ENCODE measurements at regions not wholly inside any gene's neighbourhood (a gene's known extent, or its start where the extent isn't known, plus 50 kb on each side); places are given as distances from the start of the nearest gene placed in this dataset.

DNA sequence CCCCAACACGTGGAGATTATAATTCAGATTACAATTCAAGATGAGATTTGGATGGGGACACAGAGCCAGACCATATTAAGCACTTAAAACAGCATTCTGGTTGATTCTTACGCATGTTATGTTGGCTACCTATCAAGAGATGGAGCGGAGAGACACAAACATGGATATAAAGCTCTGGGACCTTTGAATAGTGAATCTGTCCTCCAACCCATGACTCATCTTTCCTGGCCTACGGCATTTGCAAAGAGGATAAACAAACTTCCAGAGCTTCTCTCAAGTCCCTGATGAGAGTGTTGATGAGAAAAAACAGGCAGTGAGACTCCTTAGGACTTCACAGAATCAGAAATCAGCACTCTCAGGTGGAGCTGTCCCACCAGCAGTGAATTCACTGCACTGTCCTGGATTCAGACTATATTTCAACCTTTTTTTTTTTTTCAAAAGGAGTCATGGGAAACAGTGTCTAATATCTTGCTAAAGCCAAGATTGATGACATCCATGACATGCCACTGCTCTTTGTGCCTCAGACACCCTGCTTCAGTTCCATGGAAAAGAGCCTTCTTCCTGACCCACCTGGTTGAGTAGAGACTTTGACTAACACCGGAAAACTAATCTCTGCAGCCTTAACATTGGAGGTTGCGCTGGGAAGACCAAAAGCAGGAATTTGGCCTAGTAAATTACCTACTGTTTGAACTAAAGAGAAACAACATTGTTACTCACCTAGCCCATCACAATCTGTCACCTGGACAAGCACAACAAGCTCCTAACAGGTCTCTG, 62.1 kb upstream of the NPAS2 start:
- Histone ChIP-seq H2AK5ac (ENCODE audit: low read depth, low read length) (no peak overlapping the region), H3K4me2 (ENCODE audit: insufficient read depth, low read length, poor library complexity, severe bottlenecking) (no peak overlapping the region), H3K14ac (ENCODE audit: low read length) (no peak overlapping the region), H3K4me3 (ENCODE audit: low read length in 2 of 2) (no peak overlapping the region), H3K23ac (ENCODE audit: low read depth, low read length, poor library complexity) (no peak overlapping the region), H3K27ac (replicated peaks; ENCODE audit: low read length) (no peak overlapping the region), H3K9ac (ENCODE audit: low read depth, low read length, poor library complexity) (no peak overlapping the region), H3K79me1 (ENCODE audit: low read depth, low read length) (no peaks in the 10 kb centered on the region), H2BK120ac (ENCODE audit: low read depth, low read length) (no peak overlapping the region), H3K27me3 (ENCODE audit: control insufficient read depth in 3 of 3, insufficient read depth in 3 of 3, low read depth in 1 of 3, low read length in 3 of 3) (no peaks in the 10 kb centered on the region), H2AFZ (ENCODE audit: low read length) (no peak overlapping the region), H3K36me3 (replicated peaks in 1 of 2; ENCODE audit: control insufficient read depth in 2 of 2, insufficient read depth in 2 of 2, low read length in 2 of 2) (no peaks in the 10 kb centered on the region), H3K18ac (ENCODE audit: low read length) (no peak overlapping the region), H2BK15ac (ENCODE audit: low read length) (no peak overlapping the region), H2BK12ac (ENCODE audit: low read length) (no peak overlapping the region), H2BK5ac (ENCODE audit: low read length) (no peak overlapping the region), H3K4me1 (ENCODE audit: control insufficient read depth in 2 of 2, insufficient read depth in 1 of 2, low read depth in 1 of 2, low read length in 2 of 2) (peaks cover 0 to 2% of the 10 kb centered on the region in 2 donors), H4K8ac (ENCODE audit: low read depth, low read length) (no peak overlapping the region), H3K9me3 (replicated peaks in 1 of 2; ENCODE audit: control insufficient read depth in 2 of 2, insufficient read depth in 1 of 2, low read depth in 1 of 2, low read length in 2 of 2) (no peaks in the 10 kb centered on the region), H4K91ac (ENCODE audit: low read depth, low read length, poor library complexity) (no peak overlapping the region), H3K4ac (ENCODE audit: low read length) (no peak overlapping the region)
- no peak for DNase-seq (ENCODE audit: low spot score)
- no CpG with 5 or more reads among the region's 6 CpGs for WGBS, 2 donors (ENCODE audit: extremely low coverage in 2 of 2, insufficient read length in 2 of 2, insufficient replicate concordance in 1 of 2)

DNA sequence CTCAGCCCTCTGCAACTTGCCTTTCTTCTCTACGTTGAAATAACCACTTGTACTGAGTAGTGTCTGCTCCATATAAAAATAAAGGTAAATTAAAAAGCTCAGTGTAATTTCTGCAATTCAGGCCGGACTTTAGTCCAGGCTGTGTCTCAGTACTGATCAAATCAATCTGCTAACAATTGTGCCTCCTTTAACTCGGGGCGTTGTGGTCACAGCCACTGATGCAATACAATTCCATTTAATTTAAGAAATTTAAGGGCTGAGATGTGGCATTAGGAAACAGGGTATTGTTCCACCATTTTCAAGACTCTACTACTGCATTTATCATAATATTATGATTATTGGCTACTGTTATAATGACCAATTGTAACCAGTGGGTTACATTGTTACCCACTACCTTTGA, 60.0 kb upstream of the NPAS2 start:
- no peak overlapping the region for H4K8ac ChIP-seq (ENCODE audit: low read depth, low read length)
- H3K4me2 ChIP-seq (ENCODE audit: insufficient read depth, low read length, poor library complexity, severe bottlenecking): no peak overlapping the region
- no peak overlapping the region for H2BK12ac ChIP-seq (ENCODE audit: low read length)
- no peak overlapping the region for H2BK15ac ChIP-seq (ENCODE audit: low read length)
- WGBS, 2 donors (ENCODE audit: extremely low coverage in 2 of 2, insufficient read length in 2 of 2, insufficient replicate concordance in 1 of 2): no CpG with 5 or more reads among the region's 4 CpGs
- H3K79me1 ChIP-seq (ENCODE audit: low read depth, low read length): no peaks in the 10 kb centered on the region
- H3K23ac ChIP-seq (ENCODE audit: low read depth, low read length, poor library complexity): no peak overlapping the region
- H3K9ac ChIP-seq (ENCODE audit: low read depth, low read length, poor library complexity): no peak overlapping the region
- no peaks in the 10 kb centered on the region for H3K9me3 ChIP-seq (replicated peaks in 1 of 2; ENCODE audit: control insufficient read depth in 2 of 2, insufficient read depth in 1 of 2, low read depth in 1 of 2, low read length in 2 of 2)
- H4K91ac ChIP-seq (ENCODE audit: low read depth, low read length, poor library complexity): no peak overlapping the region
- H2AK5ac ChIP-seq (ENCODE audit: low read depth, low read length): no peak overlapping the region
- H3K4me3 ChIP-seq (ENCODE audit: low read length in 2 of 2): no peak overlapping the region
- no peak overlapping the region for H3K18ac ChIP-seq (ENCODE audit: low read length)
- no peak overlapping the region for H2BK5ac ChIP-seq (ENCODE audit: low read length)
- H2AFZ ChIP-seq (ENCODE audit: low read length): no peak overlapping the region
- H3K14ac ChIP-seq (ENCODE audit: low read length): no peak overlapping the region
- H3K27ac ChIP-seq (replicated peaks; ENCODE audit: low read length): no peak overlapping the region
- H3K27me3 ChIP-seq (ENCODE audit: control insufficient read depth in 3 of 3, insufficient read depth in 3 of 3, low read depth in 1 of 3, low read length in 3 of 3): no peaks in the 10 kb centered on the region
- no peak overlapping the region for H3K4ac ChIP-seq (ENCODE audit: low read length)
- DNase-seq (ENCODE audit: low spot score): no peak
- H3K36me3 ChIP-seq (replicated peaks in 1 of 2; ENCODE audit: control insufficient read depth in 2 of 2, insufficient read depth in 2 of 2, low read length in 2 of 2): no peaks in the 10 kb centered on the region
- no peak overlapping the region for H2BK120ac ChIP-seq (ENCODE audit: low read depth, low read length)
- no peaks in the 10 kb centered on the region for H3K4me1 ChIP-seq (ENCODE audit: control insufficient read depth in 2 of 2, insufficient read depth in 1 of 2, low read depth in 1 of 2, low read length in 2 of 2)

DNA sequence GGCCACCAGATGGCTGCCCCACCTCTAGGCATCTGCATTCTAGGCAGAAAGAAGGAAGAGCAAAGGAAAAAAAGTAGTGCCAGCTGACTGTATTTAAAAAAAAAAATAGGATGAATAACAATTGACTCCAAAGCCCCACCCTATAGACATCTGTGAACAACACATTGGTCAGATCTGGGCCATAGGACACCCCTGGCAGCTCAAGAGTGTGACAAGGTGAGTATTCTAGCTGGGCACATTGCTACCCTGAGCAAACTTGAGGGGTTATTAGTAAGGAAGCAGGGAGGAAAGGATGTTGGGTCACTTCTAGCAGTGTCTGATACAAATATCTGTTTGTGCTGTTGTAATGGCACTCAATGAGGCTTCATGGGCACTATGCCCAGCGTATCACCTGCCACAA, 58.6 kb upstream of the NPAS2 start:
- Histone ChIP-seq H3K4ac (ENCODE audit: low read length) (no peak overlapping the region), H2BK15ac (ENCODE audit: low read length) (no peak overlapping the region), H3K36me3 (replicated peaks in 1 of 2; ENCODE audit: control insufficient read depth in 2 of 2, insufficient read depth in 2 of 2, low read length in 2 of 2) (no peaks in the 10 kb centered on the region), H2BK5ac (ENCODE audit: low read length) (no peak overlapping the region), H3K4me3 (ENCODE audit: low read length in 2 of 2) (no peak overlapping the region), H3K9ac (ENCODE audit: low read depth, low read length, poor library complexity) (no peak overlapping the region), H3K4me1 (ENCODE audit: control insufficient read depth in 2 of 2, insufficient read depth in 1 of 2, low read depth in 1 of 2, low read length in 2 of 2) (no peaks in the 10 kb centered on the region), H3K79me1 (ENCODE audit: low read depth, low read length) (no peaks in the 10 kb centered on the region), H3K27ac (replicated peaks; ENCODE audit: low read length) (no peak overlapping the region), H3K9me3 (replicated peaks in 1 of 2; ENCODE audit: control insufficient read depth in 2 of 2, insufficient read depth in 1 of 2, low read depth in 1 of 2, low read length in 2 of 2) (peaks cover 0 to 3% of the 10 kb centered on the region in 2 donors), H3K4me2 (ENCODE audit: insufficient read depth, low read length, poor library complexity, severe bottlenecking) (no peak overlapping the region), H4K91ac (ENCODE audit: low read depth, low read length, poor library complexity) (no peak overlapping the region), H2AFZ (ENCODE audit: low read length) (no peak overlapping the region), H3K18ac (ENCODE audit: low read length) (no peak overlapping the region), H3K27me3 (ENCODE audit: control insufficient read depth in 3 of 3, insufficient read depth in 3 of 3, low read depth in 1 of 3, low read length in 3 of 3) (no peaks in the 10 kb centered on the region), H3K14ac (ENCODE audit: low read length) (no peak overlapping the region), H2BK120ac (ENCODE audit: low read depth, low read length) (no peak overlapping the region), H2BK12ac (ENCODE audit: low read length) (no peak overlapping the region), H4K8ac (ENCODE audit: low read depth, low read length) (no peak overlapping the region), H3K23ac (ENCODE audit: low read depth, low read length, poor library complexity) (no peak overlapping the region), H2AK5ac (ENCODE audit: low read depth, low read length) (no peak overlapping the region)
- DNase-seq (ENCODE audit: low spot score): no peak
- WGBS, 2 donors (ENCODE audit: extremely low coverage in 2 of 2, insufficient read length in 2 of 2, insufficient replicate concordance in 1 of 2): no CpG with 5 or more reads among the region's 1 CpG

DNA sequence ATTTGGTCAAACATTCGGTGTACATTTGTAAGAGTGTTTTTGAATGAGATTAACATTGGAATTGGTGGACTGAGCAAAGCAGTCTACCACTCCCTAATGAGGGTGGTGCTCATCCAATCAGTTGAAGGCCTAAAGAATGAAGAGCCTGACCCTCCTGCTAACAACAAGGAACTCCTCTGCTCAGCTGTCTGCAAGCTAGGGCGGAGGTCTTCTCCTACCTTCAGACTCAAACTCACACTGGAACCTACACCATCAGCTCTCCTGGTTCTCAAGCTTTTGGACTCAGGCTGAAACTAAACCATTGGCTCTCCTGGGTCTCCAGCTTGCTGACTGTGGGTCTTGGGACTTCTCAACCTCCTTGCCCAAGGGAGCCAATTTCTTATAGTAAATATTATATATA, 55.5 kb upstream of the NPAS2 start:
- WGBS, 2 donors (ENCODE audit: extremely low coverage in 2 of 2, insufficient read length in 2 of 2, insufficient replicate concordance in 1 of 2): no CpG with 5 or more reads among the region's 2 CpGs
- Histone ChIP-seq H2BK120ac (ENCODE audit: low read depth, low read length) (no peak overlapping the region), H3K9ac (ENCODE audit: low read depth, low read length, poor library complexity) (no peak overlapping the region), H3K27ac (replicated peaks; ENCODE audit: low read length) (no peak overlapping the region), H3K4me3 (ENCODE audit: low read length in 2 of 2) (no peak overlapping the region), H3K36me3 (replicated peaks in 1 of 2; ENCODE audit: control insufficient read depth in 2 of 2, insufficient read depth in 2 of 2, low read length in 2 of 2) (no peaks in the 10 kb centered on the region), H4K8ac (ENCODE audit: low read depth, low read length) (no peak overlapping the region), H2BK15ac (ENCODE audit: low read length) (no peak overlapping the region), H3K27me3 (ENCODE audit: control insufficient read depth in 3 of 3, insufficient read depth in 3 of 3, low read depth in 1 of 3, low read length in 3 of 3) (no peaks in the 10 kb centered on the region), H3K14ac (ENCODE audit: low read length) (no peak overlapping the region), H3K4me1 (ENCODE audit: control insufficient read depth in 2 of 2, insufficient read depth in 1 of 2, low read depth in 1 of 2, low read length in 2 of 2) (no peaks in the 10 kb centered on the region), H3K79me1 (ENCODE audit: low read depth, low read length) (no peaks in the 10 kb centered on the region), H2AK5ac (ENCODE audit: low read depth, low read length) (no peak overlapping the region), H2BK12ac (ENCODE audit: low read length) (no peak overlapping the region), H2BK5ac (ENCODE audit: low read length) (no peak overlapping the region), H4K91ac (ENCODE audit: low read depth, low read length, poor library complexity) (no peak overlapping the region), H3K4me2 (ENCODE audit: insufficient read depth, low read length, poor library complexity, severe bottlenecking) (no peak overlapping the region), H3K4ac (ENCODE audit: low read length) (no peak overlapping the region), H2AFZ (ENCODE audit: low read length) (no peak overlapping the region), H3K18ac (ENCODE audit: low read length) (no peak overlapping the region), H3K23ac (ENCODE audit: low read depth, low read length, poor library complexity) (no peak overlapping the region), H3K9me3 (replicated peaks in 1 of 2; ENCODE audit: control insufficient read depth in 2 of 2, insufficient read depth in 1 of 2, low read depth in 1 of 2, low read length in 2 of 2) (peaks cover 0 to 3% of the 10 kb centered on the region in 2 donors)
- no peak for DNase-seq (ENCODE audit: low spot score)

All from neuronal stem cell (in vitro differentiated cells).